Breast epithelium (tissue), 4 donors: ENCODE measurements at regions not wholly inside any gene's neighbourhood (a gene's known extent, or its start where the extent isn't known, plus 50 kb on each side); places are given as distances from the start of the nearest gene placed in this dataset.

Experiments
- DNase-seq, 2 donors: peaks; one replicate each; pipeline ENCODE4 v3.0.0-alpha.2; 2019; ENCODE audit warnings: low spot score in 2 of 2
- H3K27ac ChIP-seq, 2 donors: fragments of 200-600 bp; sonication (generic) in 1 of 2; one replicate each; pipeline ENCODE4 v1.5.1; 2016 to 2019; ENCODE audit warnings: mild to moderate bottlenecking in 1 of 2
- H3K27me3 ChIP-seq, 2 donors: fragments of 200-600 bp; sonication (generic) in 1 of 2; one replicate each; pipeline versions ENCODE4 v1.5.1 to v1.6.0; 2017 to 2019; ENCODE audit warnings: control low read depth in 1 of 2, mild to moderate bottlenecking in 1 of 2
- H3K36me3 ChIP-seq: fragments of 200-600 bp; one replicate; pipeline ENCODE4 v1.5.1; 2019
- H3K4me1 ChIP-seq, 2 donors: fragments of 200-600 bp; sonication (generic); one replicate each; pipeline ENCODE4 v1.5.1; 2016 to 2019; ENCODE audit warnings: control low read depth in 1 of 2
- H3K4me3 ChIP-seq, 3 donors: fragments of 200-600 bp; sonication (generic); 1 replicate in 2 of 3; 2 replicates in 1 of 3; pipeline ENCODE4 v1.5.1; 2016 to 2019; ENCODE audit warnings: mild to moderate bottlenecking in 3 of 3, moderate library complexity in 2 of 3
- H3K9me3 ChIP-seq, 2 donors: fragments of 200-600 bp; sonication (generic) in 1 of 2; one replicate each; pipeline ENCODE4 v1.5.1; 2016 to 2019; ENCODE audit warnings: control low read depth in 1 of 2
- CTCF ChIP-seq, 3 donors: fragments of 450-650 bp; IDR thresholded peaks; one replicate each; pipeline ENCODE4 v1.5.1; 2016 to 2017; ENCODE audit warnings: antibody characterized with exemption in 3 of 3, mild to moderate bottlenecking in 3 of 3, moderate library complexity in 3 of 3
- POLR2A ChIP-seq: fragments of 450-650 bp; IDR thresholded peaks from one replicate; pipeline ENCODE4 v1.6.1; 2016; ENCODE audit warnings: antibody characterized with exemption, mild to moderate bottlenecking, moderate library complexity
- POLR2AphosphoS5 ChIP-seq, 3 donors: sonication (generic); formaldehyde crosslinking; IDR thresholded peaks; one replicate each; pipeline ENCODE4 v1.6.1; 2017; ENCODE audit warnings: antibody characterized with exemption in 3 of 3
- intact Hi-C: fragments of 100-400 bp; cut with DNase I; formaldehyde crosslinking; loops from one replicate; pipeline ENCODE4 v1.15.1; 2023; ENCODE audit warnings: low total_unique reads

GRCh38 chr14:82546401-82546800 lies 1012.7 kb upstream of the SEL1L start:
- Histone ChIP-seq H3K27me3 (no peaks in the 10 kb centered on the region), H3K9me3 (no peaks in the 10 kb centered on the region), H3K36me3 (no peaks in the 10 kb centered on the region), H3K4me1 (no peaks in the 10 kb centered on the region), H3K27ac (no peak overlapping the region), H3K4me3 (no peak overlapping the region)
- intact Hi-C loops: no loop called here
- no peak for TF ChIP-seq POLR2AphosphoS5 (IDR thresholded peaks at IDR 0.05)
- no peak for DNase-seq

GRCh38 chr14:82549306-82549990 lies 1015.8 kb upstream of the SEL1L start:
- Histone ChIP-seq H3K4me3 (no peak overlapping the region), H3K27ac (no peak overlapping the region), H3K27me3 (no peaks in the 10 kb centered on the region), H3K9me3 (no peaks in the 10 kb centered on the region), H3K4me1 (no peaks in the 10 kb centered on the region), H3K36me3 (no peaks in the 10 kb centered on the region)
- TF ChIP-seq POLR2A (no peak), POLR2AphosphoS5 (IDR thresholded peaks at IDR 0.05) (no peak)
- DNase-seq: no peak
- intact Hi-C loops: no loop called here

GRCh38 chr14:82562881-82563280 lies 1029.2 kb upstream of the SEL1L start:
- Histone ChIP-seq H3K36me3 (no peaks in the 10 kb centered on the region), H3K9me3 (no peaks in the 10 kb centered on the region), H3K4me3 (no peak overlapping the region), H3K4me1 (no peaks in the 10 kb centered on the region), H3K27me3 (no peaks in the 10 kb centered on the region), H3K27ac (no peak overlapping the region)
- intact Hi-C loops: no loop called here
- TF ChIP-seq CTCF (IDR thresholded peaks at IDR 0.05) (no peak), POLR2A (no peak), POLR2AphosphoS5 (IDR thresholded peaks at IDR 0.05) (no peak)
- DNase-seq: no peak

GRCh38 chr14:82565825-82566224 lies 1032.2 kb upstream of the SEL1L start:
- DNase-seq: no peak
- Histone ChIP-seq H3K27ac (no peak overlapping the region), H3K4me1 (no peaks in the 10 kb centered on the region), H3K9me3 (no peaks in the 10 kb centered on the region), H3K36me3 (no peaks in the 10 kb centered on the region), H3K27me3 (no peaks in the 10 kb centered on the region), H3K4me3 (no peak overlapping the region)
- intact Hi-C loops: no loop called here
- TF ChIP-seq POLR2AphosphoS5 (IDR thresholded peaks at IDR 0.05) (no peak), CTCF (IDR thresholded peaks at IDR 0.05) (no peak), POLR2A (no peak)

GRCh38 chr14:82587226-82587625 lies 1053.6 kb upstream of the SEL1L start:
- Histone ChIP-seq H3K4me3 (no peak overlapping the region), H3K27me3 (no peaks in the 10 kb centered on the region), H3K27ac (no peak overlapping the region), H3K36me3 (no peaks in the 10 kb centered on the region), H3K4me1 (no peaks in the 10 kb centered on the region), H3K9me3 (no peaks in the 10 kb centered on the region)
- DNase-seq: no peak
- intact Hi-C loops: no loop called here
- TF ChIP-seq POLR2A (no peak), CTCF (IDR thresholded peaks at IDR 0.05) (no peak), POLR2AphosphoS5 (IDR thresholded peaks at IDR 0.05) (no peak)

- Histone ChIP-seq H3K4me1 (no peaks in the 10 kb centered on the region), H3K27ac (no peak overlapping the region), H3K9me3 (no peaks in the 10 kb centered on the region), H3K4me3 (no peak overlapping the region), H3K36me3 (no peaks in the 10 kb centered on the region), H3K27me3 (no peaks in the 10 kb centered on the region)
- TF ChIP-seq CTCF (IDR thresholded peaks at IDR 0.05) (no peak), POLR2AphosphoS5 (IDR thresholded peaks at IDR 0.05) (no peak), POLR2A (no peak)
- intact Hi-C loops: no loop called here
- no peak for DNase-seq
Measured at GRCh38 chr14:82595466-82595865, 1061.8 kb upstream of the SEL1L start.
